ENCODE measurements at regions not wholly inside any gene's neighbourhood (a gene's known extent, or its start where the extent isn't known, plus 50 kb on each side); places are given as distances from the start of the nearest gene placed in this dataset.
"Not testable (repeated sequence)": the region's sequence is repeated elsewhere in the genome, so short reads cannot be mapped to it uniquely, and the experiment has no call there.

GRCh38 chr5:179456075-179456474 lies 94.3 kb upstream of the RUFY1 start:
- DNase-seq (ENCODE audit: low read depth), result not testable (repeated sequence)

- DNase-seq (ENCODE audit: low read depth), result no peak
These were observed 95.0 kb upstream of the RUFY1 start for GRCh38 chr5:179455320-179455719.

- DNase-seq (ENCODE audit: low read depth), result no peak
These were observed 96.0 kb upstream of the RUFY1 start for GRCh38 chr5:179454356-179454755.

- no peak for DNase-seq (ENCODE audit: low read depth)
These were observed 96.7 kb upstream of the RUFY1 start for GRCh38 chr5:179453616-179454015.

DNA sequence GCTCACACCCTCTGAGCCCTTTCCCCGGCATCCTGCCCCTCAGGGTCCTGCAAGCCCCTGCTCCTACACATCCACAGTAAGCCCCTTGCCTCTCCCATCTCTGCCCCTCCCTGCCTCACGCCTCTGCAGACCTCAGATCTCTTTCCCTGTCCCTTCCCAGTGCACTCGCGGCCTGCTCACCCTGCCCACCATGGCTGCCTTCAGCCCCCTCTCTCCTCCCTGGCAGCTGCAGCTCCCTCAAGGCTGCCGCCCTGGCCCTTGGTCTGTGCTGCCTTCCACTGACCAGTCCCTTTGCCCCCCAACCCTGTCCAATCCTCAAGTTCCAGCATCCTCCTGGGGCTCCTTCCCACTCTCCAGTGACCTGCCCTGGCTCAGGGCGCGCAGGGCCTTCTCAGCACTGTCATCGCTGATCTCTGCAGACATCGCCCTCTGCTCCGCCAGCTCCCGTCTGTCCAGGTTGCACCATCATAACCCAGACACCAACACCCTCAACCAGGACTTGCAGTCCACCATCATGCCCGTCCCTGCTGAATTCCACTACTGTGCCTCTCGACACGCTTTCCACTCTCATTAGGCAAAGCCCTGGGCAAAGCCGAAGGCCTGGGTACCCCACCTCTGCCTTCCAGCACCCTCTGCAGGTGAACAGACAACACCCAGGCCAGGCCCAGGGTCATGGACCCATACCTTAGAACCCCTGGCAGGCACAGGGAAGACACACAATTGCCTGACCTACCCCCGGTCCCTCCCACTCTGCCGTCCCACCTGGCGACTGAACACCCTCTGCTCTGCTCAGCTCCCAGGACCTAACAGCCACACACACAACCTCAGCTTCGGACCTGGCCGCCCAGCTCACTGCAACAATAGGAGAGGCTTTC lies 97.8 kb upstream of the RUFY1 start:
- no peak for DNase-seq (ENCODE audit: low read depth)

- no peak for DNase-seq (ENCODE audit: low read depth)
These were observed 98.5 kb upstream of the RUFY1 start for GRCh38 chr5:179451828-179452196.

DNA sequence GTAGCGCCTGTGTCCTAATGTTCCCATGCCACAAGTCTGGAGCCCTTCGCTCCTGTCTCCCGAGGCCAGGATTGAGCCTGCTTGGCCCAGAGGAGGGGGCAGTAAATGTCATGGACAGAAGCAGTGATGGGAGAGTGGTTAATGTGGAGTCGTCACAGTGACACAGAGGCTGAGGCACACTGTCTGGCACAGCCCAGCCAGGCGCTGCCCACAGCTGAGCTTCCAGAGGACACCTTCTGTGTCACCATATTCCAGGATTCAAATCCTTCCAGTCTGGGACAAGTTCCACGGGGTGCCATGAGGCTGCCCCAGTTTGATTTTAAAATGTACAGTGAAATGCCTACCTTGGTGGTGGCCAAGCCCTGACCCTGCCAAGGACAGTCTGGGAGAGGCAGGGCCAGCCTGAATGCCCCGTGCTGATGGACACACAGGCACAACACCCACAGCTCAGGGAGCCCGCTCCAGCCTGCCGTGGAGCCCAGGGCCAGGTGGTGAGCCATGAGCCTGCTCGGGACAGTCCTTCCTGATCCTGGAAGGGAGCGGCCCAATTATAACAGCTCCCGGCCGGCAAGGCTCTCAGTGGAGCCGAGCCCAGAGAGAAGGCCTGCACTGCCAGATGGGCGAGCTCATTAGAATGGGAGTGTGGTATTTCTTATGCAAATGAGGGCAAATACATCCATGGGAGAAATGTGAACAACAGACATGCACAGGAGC lies 99.1 kb upstream of the RUFY1 start:
- DNase-seq (ENCODE audit: low read depth), result no peak

GRCh38 chr5:179449950-179450349 lies 100.4 kb upstream of the RUFY1 start:
- not testable (repeated sequence) for DNase-seq (ENCODE audit: low read depth)

GRCh38 chr5:179448282-179448681 lies 102.1 kb upstream of the RUFY1 start:
- not testable (repeated sequence) for DNase-seq (ENCODE audit: low read depth)

- DNase-seq (ENCODE audit: low read depth), result not testable (repeated sequence)
These were observed 97.0 kb upstream of the ADAMTS2 start for GRCh38 chr5:179442289-179442688.

DNA sequence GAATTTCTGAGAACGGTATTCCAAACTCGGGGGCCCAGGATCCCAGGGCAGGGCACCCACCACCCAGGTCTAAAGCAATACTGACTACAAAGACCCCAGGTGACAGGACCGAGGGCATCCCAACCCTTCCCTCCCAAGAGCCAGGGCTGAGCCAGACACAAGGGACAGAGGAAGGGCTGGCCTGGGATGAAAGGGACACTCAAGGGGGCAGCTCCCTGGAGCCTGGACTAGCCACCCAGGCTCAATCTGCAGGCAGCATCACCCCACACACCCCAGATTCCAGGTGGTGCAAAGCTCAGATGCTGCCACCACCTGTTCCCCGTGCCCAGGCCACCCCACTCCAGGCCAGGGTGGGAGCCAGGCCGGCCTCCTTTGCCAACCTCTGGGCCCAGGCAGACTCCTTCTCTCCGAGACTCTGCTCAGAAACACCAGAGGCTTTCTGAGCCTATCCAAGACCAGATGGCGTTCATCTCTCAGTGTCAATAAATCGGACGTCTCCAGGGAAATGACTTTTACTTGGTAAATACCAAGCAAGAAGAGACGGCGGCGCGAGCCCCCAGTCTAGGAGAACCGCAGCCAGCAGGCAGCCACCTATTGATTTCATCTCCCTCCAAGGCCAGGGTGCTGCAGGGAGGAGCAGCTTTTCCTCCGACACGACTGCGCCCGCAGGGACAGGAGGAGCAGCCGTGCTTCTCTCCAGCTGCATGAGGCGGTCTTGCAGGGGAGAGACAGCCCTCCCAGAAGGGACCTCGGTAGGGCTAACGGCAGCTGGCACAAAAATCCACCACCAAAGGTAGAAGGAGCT lies 94.1 kb upstream of the ADAMTS2 start:
- no peak for DNase-seq (ENCODE audit: low read depth)

DNA sequence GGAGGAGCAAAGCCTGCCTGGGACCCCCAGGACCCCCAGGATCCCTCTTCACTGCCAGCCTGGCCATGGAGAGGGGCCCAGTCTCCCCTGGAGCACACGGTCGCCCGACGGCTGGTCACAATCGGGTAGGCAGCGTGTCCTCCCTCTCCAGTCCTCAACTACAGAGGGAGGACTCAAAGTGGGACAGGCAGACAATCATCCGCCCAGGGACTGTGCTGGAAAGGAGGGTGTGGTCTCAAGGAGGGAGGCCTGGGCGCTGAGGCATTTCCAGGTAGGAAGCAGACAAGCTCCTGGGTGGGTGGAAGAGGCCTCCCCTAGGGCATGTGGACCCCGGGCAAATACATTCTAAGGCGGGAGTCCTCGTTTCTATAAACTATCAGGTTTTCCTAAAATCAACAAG lies 93.2 kb upstream of the ADAMTS2 start:
- no peak for DNase-seq (ENCODE audit: low read depth)

GRCh38 chr5:179438011-179438441 lies 92.8 kb upstream of the ADAMTS2 start:
- DNase-seq (ENCODE audit: low read depth), result no peak

GRCh38 chr5:179437341-179438001 lies 92.2 kb upstream of the ADAMTS2 start:
- DNase-seq (ENCODE audit: low read depth), result no peak

DNA sequence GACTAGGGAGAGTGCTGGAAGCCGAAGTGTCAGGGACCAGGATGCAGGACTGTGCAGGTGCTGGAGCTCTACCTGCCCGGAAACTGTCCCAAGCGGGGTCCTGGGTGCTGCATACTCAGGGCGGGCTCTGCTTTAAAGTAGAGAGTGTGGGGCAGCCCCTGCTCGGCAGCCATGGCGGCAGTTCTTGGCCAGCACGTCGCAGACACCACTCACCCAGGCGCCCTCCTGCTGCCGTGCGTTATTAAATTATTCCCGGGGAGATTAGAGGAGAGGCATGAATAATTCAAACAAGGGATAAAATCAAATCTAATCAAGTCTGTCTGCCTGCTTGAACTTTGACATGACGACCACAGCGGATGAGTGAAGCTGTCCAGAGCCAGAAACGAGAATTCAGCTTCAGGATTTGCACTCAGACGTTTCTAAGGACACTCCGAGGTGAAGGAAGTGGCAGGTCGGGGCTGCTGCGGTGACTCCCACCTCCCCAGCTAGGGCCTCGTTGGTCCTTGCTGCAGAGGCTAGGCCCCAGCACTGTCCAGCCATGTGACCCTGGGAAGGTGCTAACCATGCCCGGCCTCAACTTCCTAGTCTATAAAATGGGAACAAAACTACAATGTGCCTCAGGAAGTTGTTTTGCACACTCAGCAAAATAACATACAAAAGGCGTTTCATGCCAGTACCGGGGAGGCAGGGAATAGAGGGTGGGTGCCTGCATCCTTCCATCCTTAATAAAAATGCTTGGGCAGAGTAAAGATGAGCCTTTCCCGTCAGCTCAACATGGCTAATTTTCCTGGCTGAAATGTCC lies 91.3 kb upstream of the ADAMTS2 start:
- no peak for DNase-seq (ENCODE audit: low read depth)

DNA sequence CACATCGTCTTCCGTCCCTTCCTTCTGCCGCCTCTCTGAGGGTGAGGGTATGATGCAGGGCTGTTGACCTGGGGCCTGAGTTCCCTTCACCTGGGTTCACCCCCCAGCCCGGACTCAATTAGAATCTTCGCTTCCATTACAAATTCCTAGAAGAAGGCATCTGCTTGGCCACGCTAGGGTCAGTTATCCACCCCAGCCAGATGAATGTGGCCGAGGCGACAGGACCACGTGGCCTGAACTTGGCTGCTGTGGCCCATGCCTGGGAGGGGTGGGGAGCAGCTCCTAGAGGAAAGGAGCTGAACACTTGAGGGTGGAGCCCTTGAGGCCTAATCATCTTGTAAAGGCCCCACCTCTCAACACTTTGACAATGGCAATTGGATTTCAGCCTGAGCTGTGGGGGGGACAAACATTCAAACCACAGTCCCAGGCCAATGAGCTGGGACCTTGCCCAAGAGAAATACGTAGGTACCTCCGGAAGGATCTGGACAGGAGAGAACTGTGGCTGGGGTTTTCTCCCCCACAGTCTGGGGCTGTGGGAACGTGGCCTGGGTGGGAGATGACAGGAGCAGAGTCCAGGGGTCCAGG lies 90.6 kb upstream of the ADAMTS2 start:
- DNase-seq (ENCODE audit: low read depth), result no peak

DNA sequence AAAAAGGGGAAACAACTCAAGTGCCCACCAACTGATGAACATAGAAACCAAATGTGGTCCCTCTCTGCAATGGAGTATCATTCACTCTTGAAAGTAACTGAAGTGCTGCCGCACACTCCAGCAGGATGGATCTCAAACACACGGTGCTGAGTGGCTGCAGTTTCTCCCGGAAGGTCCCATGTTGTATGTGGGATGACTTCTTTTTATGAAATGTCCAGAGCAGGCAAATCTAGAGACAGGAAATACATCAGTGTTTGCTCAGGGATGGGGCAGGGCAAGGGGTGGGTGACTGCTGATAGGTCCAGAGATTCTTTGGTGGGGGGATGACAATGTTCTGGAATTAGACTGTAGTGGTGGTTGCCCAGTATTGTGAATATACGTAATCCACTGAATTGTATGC lies 89.9 kb upstream of the ADAMTS2 start:
- no peak for DNase-seq (ENCODE audit: low read depth)

GRCh38 chr5:179432547-179432946 lies 87.3 kb upstream of the ADAMTS2 start:
- no peak for DNase-seq (ENCODE audit: low read depth)

- no peak for DNase-seq (ENCODE audit: low read depth)
These were observed 86.1 kb upstream of the ADAMTS2 start for GRCh38 chr5:179431221-179431824.
